WTC11 (cell line): ENCODE measurements at regions not wholly inside any gene's neighbourhood (a gene's known extent, or its start where the extent isn't known, plus 50 kb on each side); places are given as distances from the start of the nearest gene placed in this dataset.

ENCODE experiments used
- ATF2 ChIP-seq: sonication (generic); formaldehyde crosslinking; IDR thresholded peaks from 2 replicates; pipeline ENCODE4 v1.8.1; 2022; ENCODE audit warnings: low read depth, missing genetic modification reagents, borderline replicate concordance
- CTCF ChIP-seq: fragments of 200-600 bp; IDR thresholded peaks from 2 replicates; pipeline ENCODE4 v1.8.0; 2022; ENCODE audit warnings: antibody characterized with exemption
- E2F4 ChIP-seq: sonication (generic); formaldehyde crosslinking; IDR thresholded peaks from 2 replicates; pipeline ENCODE4 v1.8.1; 2022; ENCODE audit warnings: low read depth, mild to moderate bottlenecking, moderate library complexity, missing genetic modification reagents, borderline replicate concordance
- IRF1 ChIP-seq: sonication (generic); formaldehyde crosslinking; IDR thresholded peaks from 2 replicates; pipeline ENCODE4 v1.8.0; 2023; ENCODE audit warnings: missing genetic modification reagents
- JUN ChIP-seq: sonication (generic); formaldehyde crosslinking; IDR thresholded peaks from 2 replicates; pipeline ENCODE4 v1.8.0; 2023; ENCODE audit warnings: mild to moderate bottlenecking, missing genetic modification reagents
- NR1H2 ChIP-seq: sonication (generic); formaldehyde crosslinking; IDR thresholded peaks from 2 replicates; pipeline ENCODE4 v1.9.0; 2021; ENCODE audit warnings: mild to moderate bottlenecking, moderate library complexity, missing genetic modification reagents
- ZNF423 ChIP-seq: fragments of 250-450 bp; sonication (Bioruptor Pico); IDR thresholded peaks from 2 replicates; pipeline ENCODE4 v2.1.2; 2022; ENCODE audit warnings: mild to moderate bottlenecking, moderate library complexity
- TF ChIP-seq, protein P1 (sequence below): sonication (generic); formaldehyde crosslinking; IDR thresholded peaks from 2 replicates; pipeline ENCODE4 v1.8.1; 2023; ENCODE audit warnings: mild to moderate bottlenecking, missing genetic modification reagents, moderate library complexity

- TF ChIP-seq IRF1 (CRISPR knock-in tag) (no peak), E2F4 (CRISPR knock-in tag) (no peak), CTCF (no peak), ZNF423 (CRISPR knock-in tag) (no peak), ATF2 (CRISPR knock-in tag) (no peak), NR1H2 (CRISPR knock-in tag) (no peak), JUN (CRISPR knock-in tag) (no peak)
- TF ChIP-seq, protein P1, sequence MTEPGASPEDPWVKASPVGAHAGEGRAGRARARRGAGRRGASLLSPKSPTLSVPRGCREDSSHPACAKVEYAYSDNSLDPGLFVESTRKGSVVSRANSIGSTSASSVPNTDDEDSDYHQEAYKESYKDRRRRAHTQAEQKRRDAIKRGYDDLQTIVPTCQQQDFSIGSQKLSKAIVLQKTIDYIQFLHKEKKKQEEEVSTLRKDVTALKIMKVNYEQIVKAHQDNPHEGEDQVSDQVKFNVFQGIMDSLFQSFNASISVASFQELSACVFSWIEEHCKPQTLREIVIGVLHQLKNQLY (CRISPR knock-in tag) = no peak
Observed at GRCh38 chr11:69905611-69906452, 86.6 kb upstream of the FGF3 start.
